Astrocyte (in vitro differentiated cells and primary cell): ENCODE measurements at regions not wholly inside any gene's neighbourhood (a gene's known extent, or its start where the extent isn't known, plus 50 kb on each side); places are given as distances from the start of the nearest gene placed in this dataset.

Experiments used
- CTCF ChIP-seq: IDR thresholded peaks from 2 replicates; pipeline ENCODE4 v1.5.1; 2011; ENCODE audit warnings: low read depth, mild to moderate bottlenecking, inconsistent platforms, low read length, moderate library complexity; ENCODE audit not compliant: insufficient read depth
- EZH2 ChIP-seq: IDR thresholded peaks from 2 replicates; pipeline ENCODE4 v1.6.1; 2012; ENCODE audit warnings: mild to moderate bottlenecking, low read length, inconsistent platforms; ENCODE audit not compliant: insufficient read depth

DNA sequence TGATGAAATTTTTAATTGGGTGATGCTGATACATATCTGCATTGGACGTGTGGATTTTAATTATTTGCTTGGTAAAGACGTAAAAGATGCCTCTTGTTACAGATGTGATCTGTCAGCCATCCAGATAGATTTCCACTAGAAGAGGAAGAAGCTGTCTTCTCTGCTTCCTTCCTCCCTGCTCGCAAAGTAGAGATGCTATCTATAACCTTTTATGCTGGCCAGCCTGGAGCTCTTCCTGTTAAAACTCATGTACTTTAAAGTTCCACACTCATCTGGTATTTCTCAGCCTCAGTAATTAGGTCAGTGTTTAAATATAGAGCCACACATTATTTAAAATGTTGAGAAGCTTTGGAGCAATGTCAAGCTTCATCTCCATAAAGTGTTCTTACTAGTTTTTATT, 51.2 kb upstream of the TMEM229A start:
- TF ChIP-seq CTCF (no peak), EZH2 (no peak)
